ENCODE measurements at regions not wholly inside any gene's neighbourhood (a gene's known extent, or its start where the extent isn't known, plus 50 kb on each side); places are given as distances from the start of the nearest gene placed in this dataset.

DNA sequence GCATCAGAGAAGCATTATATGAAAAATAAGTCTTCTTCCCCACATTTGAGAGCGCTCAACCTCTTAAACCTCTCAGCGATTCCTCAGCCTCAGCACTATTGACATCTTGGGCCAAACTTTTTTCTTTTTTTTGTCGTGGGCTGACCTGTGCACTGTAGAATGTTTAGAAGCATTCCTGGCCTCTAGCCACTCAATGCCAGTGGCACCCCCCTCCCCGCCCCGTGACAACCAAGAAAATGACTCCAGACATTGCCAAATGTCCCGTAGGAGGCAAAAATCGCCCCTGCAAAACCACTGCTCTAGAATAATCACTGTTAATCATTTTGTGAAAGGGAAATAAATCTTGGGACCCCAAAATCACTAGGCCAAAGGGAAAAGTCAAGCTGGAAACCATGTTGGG is 129.1 kb upstream of the BOD1 start:
- TF ChIP-seq, protein P1, sequence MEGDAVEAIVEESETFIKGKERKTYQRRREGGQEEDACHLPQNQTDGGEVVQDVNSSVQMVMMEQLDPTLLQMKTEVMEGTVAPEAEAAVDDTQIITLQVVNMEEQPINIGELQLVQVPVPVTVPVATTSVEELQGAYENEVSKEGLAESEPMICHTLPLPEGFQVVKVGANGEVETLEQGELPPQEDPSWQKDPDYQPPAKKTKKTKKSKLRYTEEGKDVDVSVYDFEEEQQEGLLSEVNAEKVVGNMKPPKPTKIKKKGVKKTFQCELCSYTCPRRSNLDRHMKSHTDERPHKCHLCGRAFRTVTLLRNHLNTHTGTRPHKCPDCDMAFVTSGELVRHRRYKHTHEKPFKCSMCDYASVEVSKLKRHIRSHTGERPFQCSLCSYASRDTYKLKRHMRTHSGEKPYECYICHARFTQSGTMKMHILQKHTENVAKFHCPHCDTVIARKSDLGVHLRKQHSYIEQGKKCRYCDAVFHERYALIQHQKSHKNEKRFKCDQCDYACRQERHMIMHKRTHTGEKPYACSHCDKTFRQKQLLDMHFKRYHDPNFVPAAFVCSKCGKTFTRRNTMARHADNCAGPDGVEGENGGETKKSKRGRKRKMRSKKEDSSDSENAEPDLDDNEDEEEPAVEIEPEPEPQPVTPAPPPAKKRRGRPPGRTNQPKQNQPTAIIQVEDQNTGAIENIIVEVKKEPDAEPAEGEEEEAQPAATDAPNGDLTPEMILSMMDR (IDR thresholded peaks at IDR 0.05), result no peak
- TF ChIP-seq ZFX (IDR thresholded peaks at IDR 0.05; ENCODE audit: borderline replicate concordance), result no peak
